Neural cell (in vitro differentiated cells): ENCODE measurements at regions not wholly inside any gene's neighbourhood (a gene's known extent, or its start where the extent isn't known, plus 50 kb on each side); places are given as distances from the start of the nearest gene placed in this dataset.

ENCODE experiments used
- EP300 ChIP-seq: fragments of 450-650 bp; conservative IDR thresholded peaks from 2 replicates; pipeline ENCODE4 v1.6.1; 2014; ENCODE audit warnings: antibody characterized with exemption, mild to moderate bottlenecking, moderate library complexity; ENCODE audit not compliant: poor library complexity, severe bottlenecking
- POLR2AphosphoS5 ChIP-seq: IDR thresholded peaks from 2 replicates; pipeline ENCODE4 v1.6.1; 2012
- TF ChIP-seq, protein P1 (sequence below): fragments of 450-650 bp; IDR thresholded peaks from 2 replicates; pipeline ENCODE4 v1.5.1; 2014; ENCODE audit warnings: antibody characterized with exemption, mild to moderate bottlenecking, moderate library complexity; ENCODE audit not compliant: poor library complexity, severe bottlenecking
- TF ChIP-seq, protein P2 (sequence below): IDR thresholded peaks from 2 replicates; pipeline ENCODE4 v1.6.1; 2012; ENCODE audit warnings: borderline replicate concordance

DNA sequence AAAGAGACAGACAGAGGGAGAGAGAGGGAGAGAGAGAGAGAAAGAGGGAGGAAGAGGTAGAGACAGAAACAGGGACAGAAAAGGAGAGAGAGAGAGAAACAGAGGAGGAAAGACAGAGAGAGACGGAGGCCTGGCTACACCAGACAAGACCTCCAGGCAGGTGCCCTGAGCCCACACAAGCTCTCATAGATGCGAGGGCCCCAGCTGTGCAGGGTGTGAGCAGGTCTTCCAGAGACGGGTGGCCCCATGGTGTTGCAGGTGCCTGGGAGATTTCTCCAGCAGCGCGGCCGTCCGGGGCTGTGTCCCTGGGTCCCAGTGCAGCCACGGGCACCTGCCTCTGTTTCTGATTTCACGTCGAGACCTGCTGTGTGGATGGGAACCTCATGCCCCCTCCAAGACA is 253.0 kb downstream of the SHOX start:
- TF ChIP-seq POLR2AphosphoS5, result no peak
- TF ChIP-seq, protein P1, sequence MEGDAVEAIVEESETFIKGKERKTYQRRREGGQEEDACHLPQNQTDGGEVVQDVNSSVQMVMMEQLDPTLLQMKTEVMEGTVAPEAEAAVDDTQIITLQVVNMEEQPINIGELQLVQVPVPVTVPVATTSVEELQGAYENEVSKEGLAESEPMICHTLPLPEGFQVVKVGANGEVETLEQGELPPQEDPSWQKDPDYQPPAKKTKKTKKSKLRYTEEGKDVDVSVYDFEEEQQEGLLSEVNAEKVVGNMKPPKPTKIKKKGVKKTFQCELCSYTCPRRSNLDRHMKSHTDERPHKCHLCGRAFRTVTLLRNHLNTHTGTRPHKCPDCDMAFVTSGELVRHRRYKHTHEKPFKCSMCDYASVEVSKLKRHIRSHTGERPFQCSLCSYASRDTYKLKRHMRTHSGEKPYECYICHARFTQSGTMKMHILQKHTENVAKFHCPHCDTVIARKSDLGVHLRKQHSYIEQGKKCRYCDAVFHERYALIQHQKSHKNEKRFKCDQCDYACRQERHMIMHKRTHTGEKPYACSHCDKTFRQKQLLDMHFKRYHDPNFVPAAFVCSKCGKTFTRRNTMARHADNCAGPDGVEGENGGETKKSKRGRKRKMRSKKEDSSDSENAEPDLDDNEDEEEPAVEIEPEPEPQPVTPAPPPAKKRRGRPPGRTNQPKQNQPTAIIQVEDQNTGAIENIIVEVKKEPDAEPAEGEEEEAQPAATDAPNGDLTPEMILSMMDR, result no peak
- no peak for TF ChIP-seq EP300
- TF ChIP-seq, protein P2, sequence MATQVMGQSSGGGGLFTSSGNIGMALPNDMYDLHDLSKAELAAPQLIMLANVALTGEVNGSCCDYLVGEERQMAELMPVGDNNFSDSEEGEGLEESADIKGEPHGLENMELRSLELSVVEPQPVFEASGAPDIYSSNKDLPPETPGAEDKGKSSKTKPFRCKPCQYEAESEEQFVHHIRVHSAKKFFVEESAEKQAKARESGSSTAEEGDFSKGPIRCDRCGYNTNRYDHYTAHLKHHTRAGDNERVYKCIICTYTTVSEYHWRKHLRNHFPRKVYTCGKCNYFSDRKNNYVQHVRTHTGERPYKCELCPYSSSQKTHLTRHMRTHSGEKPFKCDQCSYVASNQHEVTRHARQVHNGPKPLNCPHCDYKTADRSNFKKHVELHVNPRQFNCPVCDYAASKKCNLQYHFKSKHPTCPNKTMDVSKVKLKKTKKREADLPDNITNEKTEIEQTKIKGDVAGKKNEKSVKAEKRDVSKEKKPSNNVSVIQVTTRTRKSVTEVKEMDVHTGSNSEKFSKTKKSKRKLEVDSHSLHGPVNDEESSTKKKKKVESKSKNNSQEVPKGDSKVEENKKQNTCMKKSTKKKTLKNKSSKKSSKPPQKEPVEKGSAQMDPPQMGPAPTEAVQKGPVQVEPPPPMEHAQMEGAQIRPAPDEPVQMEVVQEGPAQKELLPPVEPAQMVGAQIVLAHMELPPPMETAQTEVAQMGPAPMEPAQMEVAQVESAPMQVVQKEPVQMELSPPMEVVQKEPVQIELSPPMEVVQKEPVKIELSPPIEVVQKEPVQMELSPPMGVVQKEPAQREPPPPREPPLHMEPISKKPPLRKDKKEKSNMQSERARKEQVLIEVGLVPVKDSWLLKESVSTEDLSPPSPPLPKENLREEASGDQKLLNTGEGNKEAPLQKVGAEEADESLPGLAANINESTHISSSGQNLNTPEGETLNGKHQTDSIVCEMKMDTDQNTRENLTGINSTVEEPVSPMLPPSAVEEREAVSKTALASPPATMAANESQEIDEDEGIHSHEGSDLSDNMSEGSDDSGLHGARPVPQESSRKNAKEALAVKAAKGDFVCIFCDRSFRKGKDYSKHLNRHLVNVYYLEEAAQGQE, result no peak
